ENCODE measurements at regions not wholly inside any gene's neighbourhood (a gene's known extent, or its start where the extent isn't known, plus 50 kb on each side); places are given as distances from the start of the nearest gene placed in this dataset.

- H3K9me3 ChIP-seq (ENCODE audit: control insufficient read depth, low read length) = no peaks in the 10 kb centered on the region
- DNase-seq = peak; percentile 18
- no peaks in the 10 kb centered on the region for H3K36me3 ChIP-seq (ENCODE audit: control insufficient read depth, insufficient read depth, low read length)
- no peak overlapping the region for H3K9ac ChIP-seq (ENCODE audit: extremely low read depth, low read length, poor library complexity, severe bottlenecking)
- Mint-ChIP-seq H3K36me3 (ENCODE audit: low read depth) (no peaks in the 10 kb centered on the region), H3K4me3 (no peak overlapping the region), H3K27me3 (ENCODE audit: insufficient read depth) (peaks cover 9% of the 10 kb centered on the region), H3K27ac (no peak overlapping the region), H3K9me3 (no peaks in the 10 kb centered on the region), H3K4me1 (no peaks in the 10 kb centered on the region)
- 86% methylated on average over 9 to 12 of the region's 12 CpGs for WGBS, 2 experiments (ENCODE audit: insufficient coverage in 1 of 2, insufficient read length in 1 of 2)
- no peak overlapping the region for H3K27ac ChIP-seq (ENCODE audit: low read depth, low read length)
- H3K4me3 ChIP-seq (ENCODE audit: low read length) = no peak overlapping the region
- H3K27me3 ChIP-seq (ENCODE audit: control insufficient read depth, insufficient read depth, low read length, poor library complexity, severe bottlenecking) = peaks cover 5% of the 10 kb centered on the region
- H3K4me1 ChIP-seq (ENCODE audit: control insufficient read depth, insufficient read depth, low read length) = no peaks in the 10 kb centered on the region
- TF ChIP-seq CTCF (conservative IDR thresholded peaks at IDR 0.05) = no peak
Observed at GRCh38 chr1:17883662-17884395, 128.7 kb downstream of the ACTL8 start.

GRCh38 chr1:17885663-17886320 lies 130.7 kb downstream of the ACTL8 start:
- Mint-ChIP-seq H3K4me1 (no peaks in the 10 kb centered on the region), H3K4me3 (no peak overlapping the region), H3K27ac (no peak overlapping the region), H3K36me3 (ENCODE audit: low read depth) (no peaks in the 10 kb centered on the region), H3K27me3 (ENCODE audit: insufficient read depth) (peaks cover 23% of the 10 kb centered on the region), H3K9me3 (no peaks in the 10 kb centered on the region)
- no peaks in the 10 kb centered on the region for H3K9me3 ChIP-seq (ENCODE audit: control insufficient read depth, low read length)
- DNase-seq = peak; percentile 20
- H3K36me3 ChIP-seq (ENCODE audit: control insufficient read depth, insufficient read depth, low read length) = no peaks in the 10 kb centered on the region
- no peaks in the 10 kb centered on the region for H3K4me1 ChIP-seq (ENCODE audit: control insufficient read depth, insufficient read depth, low read length)
- no peak overlapping the region for H3K9ac ChIP-seq (ENCODE audit: extremely low read depth, low read length, poor library complexity, severe bottlenecking)
- H3K27me3 ChIP-seq (ENCODE audit: control insufficient read depth, insufficient read depth, low read length, poor library complexity, severe bottlenecking) = peaks cover 10% of the 10 kb centered on the region
- no peak overlapping the region for H3K4me3 ChIP-seq (ENCODE audit: low read length)
- no peak for TF ChIP-seq CTCF (conservative IDR thresholded peaks at IDR 0.05)
- H3K27ac ChIP-seq (ENCODE audit: low read depth, low read length) = no peak overlapping the region
- WGBS, 2 experiments (ENCODE audit: insufficient coverage in 1 of 2, insufficient read length in 1 of 2) = 92 to 93% methylated on average over 5 to 10 of the region's 10 CpGs

- H3K9me3 ChIP-seq (ENCODE audit: control insufficient read depth, low read length) = no peaks in the 10 kb centered on the region
- DNase-seq = peak; percentile 16
- no peak overlapping the region for H3K4me3 ChIP-seq (ENCODE audit: low read length)
- Mint-ChIP-seq H3K27ac (no peak overlapping the region), H3K4me3 (no peak overlapping the region), H3K36me3 (ENCODE audit: low read depth) (no peaks in the 10 kb centered on the region), H3K27me3 (ENCODE audit: insufficient read depth) (peaks cover 29% of the 10 kb centered on the region), H3K4me1 (no peaks in the 10 kb centered on the region), H3K9me3 (no peaks in the 10 kb centered on the region)
- no peaks in the 10 kb centered on the region for H3K4me1 ChIP-seq (ENCODE audit: control insufficient read depth, insufficient read depth, low read length)
- H3K36me3 ChIP-seq (ENCODE audit: control insufficient read depth, insufficient read depth, low read length) = no peaks in the 10 kb centered on the region
- no peak overlapping the region for H3K27ac ChIP-seq (ENCODE audit: low read depth, low read length)
- no peak for TF ChIP-seq CTCF (conservative IDR thresholded peaks at IDR 0.05)
- WGBS, 2 experiments (ENCODE audit: insufficient coverage in 1 of 2, insufficient read length in 1 of 2) = 89 to 93% methylated on average over 5 to 8 of the region's 8 CpGs
- H3K27me3 ChIP-seq (ENCODE audit: control insufficient read depth, insufficient read depth, low read length, poor library complexity, severe bottlenecking) = peaks cover 10% of the 10 kb centered on the region
- no peak overlapping the region for H3K9ac ChIP-seq (ENCODE audit: extremely low read depth, low read length, poor library complexity, severe bottlenecking)
Observed at GRCh38 chr1:17886386-17886785, 131.3 kb downstream of the ACTL8 start.

All from endodermal cell (in vitro differentiated cells).